ENCODE measurements at regions not wholly inside any gene's neighbourhood (a gene's known extent, or its start where the extent isn't known, plus 50 kb on each side); places are given as distances from the start of the nearest gene placed in this dataset.
A peak's percentile ranks its signal among the peaks of the same experiment; 100 is the strongest.

- Histone ChIP-seq H3K4me1 (ENCODE audit: control insufficient read depth, insufficient read depth, low read length) (no peaks in the 10 kb centered on the region), H3K36me3 (ENCODE audit: control insufficient read depth, insufficient read depth, low read length) (no peaks in the 10 kb centered on the region), H3K27ac (ENCODE audit: low read depth, low read length) (no peak overlapping the region), H3K27me3 (ENCODE audit: control insufficient read depth, insufficient read depth, low read length) (no peaks in the 10 kb centered on the region), H3K9me3 (ENCODE audit: control insufficient read depth, insufficient read depth, low read length) (no peaks in the 10 kb centered on the region), H3K4me3 (ENCODE audit: low read depth, low read length) (no peak overlapping the region)
- no CpG with 5 or more reads among the region's 2 CpGs for WGBS (ENCODE audit: insufficient coverage)
- no peak for DNase-seq (ENCODE audit: low read depth in 4 of 6, low spot score in 6 of 6)
Measured at GRCh38 chr5:6806668-6807067, 93.4 kb downstream of the TENT4A start.

DNA sequence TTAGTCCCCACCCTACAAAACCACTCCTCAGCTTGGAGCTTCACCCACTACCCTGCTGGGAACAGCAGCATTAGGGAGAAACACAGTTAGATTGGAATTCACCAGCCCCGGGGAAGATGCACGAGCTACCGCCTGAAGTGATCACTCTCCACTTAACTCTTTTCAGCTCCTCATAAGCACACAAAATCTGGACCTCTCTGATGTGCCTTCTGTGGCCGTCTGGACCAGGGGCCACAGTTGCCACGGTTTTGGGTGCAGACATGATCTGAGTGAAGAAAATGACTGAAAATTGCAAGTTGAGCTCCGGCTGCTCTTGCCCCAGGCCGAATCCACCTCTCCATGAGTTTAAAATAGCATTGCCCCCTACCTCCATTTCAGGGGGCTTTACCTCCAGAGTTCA is 95.2 kb downstream of the TENT4A start:
- Histone ChIP-seq H3K4me1 (ENCODE audit: control insufficient read depth, insufficient read depth, low read length) (peaks cover 4% of the 10 kb centered on the region), H3K9me3 (ENCODE audit: control insufficient read depth, insufficient read depth, low read length) (no peaks in the 10 kb centered on the region), H3K36me3 (ENCODE audit: control insufficient read depth, insufficient read depth, low read length) (no peaks in the 10 kb centered on the region), H3K27ac (ENCODE audit: low read depth, low read length) (no peak overlapping the region), H3K4me3 (ENCODE audit: low read depth, low read length) (no peak overlapping the region), H3K27me3 (ENCODE audit: control insufficient read depth, insufficient read depth, low read length) (no peaks in the 10 kb centered on the region)
- no peak for DNase-seq (ENCODE audit: low read depth in 4 of 6, low spot score in 6 of 6)
- WGBS (ENCODE audit: insufficient coverage) = 94% methylated on average over 3 of the region's 7 CpGs

- Histone ChIP-seq H3K27me3 (ENCODE audit: control insufficient read depth, insufficient read depth, low read length) (no peaks in the 10 kb centered on the region), H3K36me3 (ENCODE audit: control insufficient read depth, insufficient read depth, low read length) (no peaks in the 10 kb centered on the region), H3K4me1 (ENCODE audit: control insufficient read depth, insufficient read depth, low read length) (peaks cover 8% of the 10 kb centered on the region), H3K27ac (ENCODE audit: low read depth, low read length) (no peak overlapping the region), H3K9me3 (ENCODE audit: control insufficient read depth, insufficient read depth, low read length) (no peaks in the 10 kb centered on the region), H3K4me3 (ENCODE audit: low read depth, low read length) (no peak overlapping the region)
- WGBS (ENCODE audit: insufficient coverage) = 81% methylated on average over 5 of the region's 8 CpGs
- DNase-seq (ENCODE audit: low read depth in 4 of 6, low spot score in 6 of 6) = no peak
Measured at GRCh38 chr5:6810641-6811405, 97.6 kb downstream of the TENT4A start.

- DNase-seq (ENCODE audit: low read depth in 4 of 6, low spot score in 6 of 6) = no peak
- peaks cover 8% of the 10 kb centered on the region for H3K4me1 ChIP-seq (ENCODE audit: control insufficient read depth, insufficient read depth, low read length)
- H3K27me3 ChIP-seq (ENCODE audit: control insufficient read depth, insufficient read depth, low read length) = no peaks in the 10 kb centered on the region
- WGBS (ENCODE audit: insufficient coverage) = 64% methylated on average over 4 of the region's 4 CpGs
- H3K27ac ChIP-seq (ENCODE audit: low read depth, low read length) = no peak overlapping the region
- no peaks in the 10 kb centered on the region for H3K36me3 ChIP-seq (ENCODE audit: control insufficient read depth, insufficient read depth, low read length)
- H3K9me3 ChIP-seq (ENCODE audit: control insufficient read depth, insufficient read depth, low read length) = no peaks in the 10 kb centered on the region
- H3K4me3 ChIP-seq (ENCODE audit: low read depth, low read length) = no peak overlapping the region
Measured at GRCh38 chr5:6812091-6812490, 98.9 kb downstream of the TENT4A start.

GRCh38 chr5:6812800-6813731 is 99.8 kb downstream of the TENT4A start:
- DNase-seq (ENCODE audit: low read depth in 4 of 6, low spot score in 6 of 6) = peak in 3 of 6 donors; percentile 11 to 87 (median 54)
- H3K27me3 ChIP-seq (ENCODE audit: control insufficient read depth, insufficient read depth, low read length) = no peaks in the 10 kb centered on the region
- no peak overlapping the region for H3K27ac ChIP-seq (ENCODE audit: low read depth, low read length)
- no peak overlapping the region for H3K4me3 ChIP-seq (ENCODE audit: low read depth, low read length)
- H3K4me1 ChIP-seq (ENCODE audit: control insufficient read depth, insufficient read depth, low read length) = peaks cover 8% of the 10 kb centered on the region
- H3K9me3 ChIP-seq (ENCODE audit: control insufficient read depth, insufficient read depth, low read length) = no peaks in the 10 kb centered on the region
- 56% methylated on average over 3 of the region's 8 CpGs for WGBS (ENCODE audit: insufficient coverage)
- H3K36me3 ChIP-seq (ENCODE audit: control insufficient read depth, insufficient read depth, low read length) = no peaks in the 10 kb centered on the region

GRCh38 chr5:6814816-6815215 is 101.6 kb downstream of the TENT4A start:
- Histone ChIP-seq H3K27me3 (ENCODE audit: control insufficient read depth, insufficient read depth, low read length) (no peaks in the 10 kb centered on the region), H3K9me3 (ENCODE audit: control insufficient read depth, insufficient read depth, low read length) (no peaks in the 10 kb centered on the region), H3K4me1 (ENCODE audit: control insufficient read depth, insufficient read depth, low read length) (peaks cover 8% of the 10 kb centered on the region), H3K4me3 (ENCODE audit: low read depth, low read length) (no peak overlapping the region), H3K36me3 (ENCODE audit: control insufficient read depth, insufficient read depth, low read length) (no peaks in the 10 kb centered on the region), H3K27ac (ENCODE audit: low read depth, low read length) (no peak overlapping the region)
- DNase-seq (ENCODE audit: low read depth in 4 of 6, low spot score in 6 of 6) = no peak
- WGBS (ENCODE audit: insufficient coverage) = 88% methylated on average over 5 of the region's 5 CpGs

DNA sequence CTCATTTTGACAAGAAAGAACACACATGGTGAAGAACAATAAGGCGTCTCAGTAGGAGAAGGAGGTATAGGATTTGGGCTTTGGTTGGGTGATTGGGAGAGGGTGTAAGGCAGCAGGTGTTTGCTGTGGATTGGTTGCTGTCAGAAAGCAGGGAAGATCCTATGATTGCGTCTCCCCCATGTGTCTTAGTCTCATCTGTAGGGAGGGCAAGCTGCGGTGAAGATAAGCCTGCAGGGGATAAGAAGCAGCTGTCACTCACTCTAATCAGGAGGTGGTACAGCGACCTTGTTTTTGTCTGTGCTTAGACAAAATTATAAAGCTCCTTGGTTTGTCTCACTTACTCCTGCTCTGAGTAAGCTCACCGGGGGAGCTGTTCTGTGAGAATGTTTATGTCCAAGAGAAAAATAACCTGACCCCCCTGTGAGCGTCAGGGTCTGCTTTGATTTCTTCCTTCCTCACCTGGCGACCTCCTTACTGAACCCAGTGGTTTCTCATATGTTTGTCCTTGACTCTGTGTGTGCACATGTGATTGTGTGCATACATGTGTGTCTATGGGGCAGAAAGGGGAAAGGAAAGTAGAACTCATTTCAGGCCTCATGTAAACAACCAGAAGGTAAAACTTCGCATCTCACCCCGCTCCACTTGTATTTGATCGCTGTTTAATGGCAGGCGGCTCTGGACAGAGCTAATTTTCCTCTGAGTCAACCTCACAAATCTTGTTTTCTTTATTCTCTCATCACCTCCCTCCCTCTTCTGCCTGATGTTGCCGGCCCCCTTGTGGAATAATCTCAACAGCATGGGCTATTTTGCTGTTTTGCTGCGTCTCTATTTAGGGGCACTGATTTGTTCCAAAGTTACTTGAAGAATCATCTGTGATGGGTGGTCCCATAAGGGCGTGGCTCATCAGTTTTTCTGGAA is 105.6 kb downstream of the TENT4A start:
- H3K4me3 ChIP-seq (ENCODE audit: low read depth, low read length) = no peak overlapping the region
- no peaks in the 10 kb centered on the region for H3K36me3 ChIP-seq (ENCODE audit: control insufficient read depth, insufficient read depth, low read length)
- no peak overlapping the region for H3K27ac ChIP-seq (ENCODE audit: low read depth, low read length)
- no peaks in the 10 kb centered on the region for H3K27me3 ChIP-seq (ENCODE audit: control insufficient read depth, insufficient read depth, low read length)
- H3K9me3 ChIP-seq (ENCODE audit: control insufficient read depth, insufficient read depth, low read length) = no peaks in the 10 kb centered on the region
- 51% methylated on average over 10 of the region's 14 CpGs for WGBS (ENCODE audit: insufficient coverage)
- DNase-seq (ENCODE audit: low read depth in 4 of 6, low spot score in 6 of 6) = no peak
- H3K4me1 ChIP-seq (ENCODE audit: control insufficient read depth, insufficient read depth, low read length) = peaks cover under 1% of the 10 kb centered on the region

DNA sequence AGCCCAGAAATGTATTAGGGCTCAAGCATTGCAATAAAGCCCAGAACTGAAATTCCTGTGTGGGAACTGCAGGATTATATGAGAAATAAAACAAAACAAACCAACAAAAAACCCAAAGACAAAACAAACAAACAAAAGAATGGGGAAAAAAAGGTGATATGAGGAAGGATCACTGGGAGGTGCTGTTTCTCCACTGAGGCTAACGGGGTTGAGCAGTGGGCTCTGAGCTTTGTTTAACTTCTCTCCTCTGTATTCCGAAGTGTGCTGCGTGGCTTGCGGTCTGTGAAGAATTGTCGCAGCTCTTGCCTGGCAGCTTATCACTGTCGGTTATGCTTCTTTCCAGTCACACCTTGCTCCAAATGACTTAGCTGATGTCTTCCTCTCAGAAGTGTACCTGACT is 106.3 kb downstream of the TENT4A start:
- H3K27ac ChIP-seq (ENCODE audit: low read depth, low read length) = no peak overlapping the region
- H3K9me3 ChIP-seq (ENCODE audit: control insufficient read depth, insufficient read depth, low read length) = no peaks in the 10 kb centered on the region
- DNase-seq (ENCODE audit: low read depth in 4 of 6, low spot score in 6 of 6) = peak in 2 of 6 donors; percentile 53 to 91
- H3K4me1 ChIP-seq (ENCODE audit: control insufficient read depth, insufficient read depth, low read length) = no peaks in the 10 kb centered on the region
- H3K36me3 ChIP-seq (ENCODE audit: control insufficient read depth, insufficient read depth, low read length) = no peaks in the 10 kb centered on the region
- H3K4me3 ChIP-seq (ENCODE audit: low read depth, low read length) = no peak overlapping the region
- 15% methylated on average over 3 of the region's 6 CpGs for WGBS (ENCODE audit: insufficient coverage)
- no peaks in the 10 kb centered on the region for H3K27me3 ChIP-seq (ENCODE audit: control insufficient read depth, insufficient read depth, low read length)

DNA sequence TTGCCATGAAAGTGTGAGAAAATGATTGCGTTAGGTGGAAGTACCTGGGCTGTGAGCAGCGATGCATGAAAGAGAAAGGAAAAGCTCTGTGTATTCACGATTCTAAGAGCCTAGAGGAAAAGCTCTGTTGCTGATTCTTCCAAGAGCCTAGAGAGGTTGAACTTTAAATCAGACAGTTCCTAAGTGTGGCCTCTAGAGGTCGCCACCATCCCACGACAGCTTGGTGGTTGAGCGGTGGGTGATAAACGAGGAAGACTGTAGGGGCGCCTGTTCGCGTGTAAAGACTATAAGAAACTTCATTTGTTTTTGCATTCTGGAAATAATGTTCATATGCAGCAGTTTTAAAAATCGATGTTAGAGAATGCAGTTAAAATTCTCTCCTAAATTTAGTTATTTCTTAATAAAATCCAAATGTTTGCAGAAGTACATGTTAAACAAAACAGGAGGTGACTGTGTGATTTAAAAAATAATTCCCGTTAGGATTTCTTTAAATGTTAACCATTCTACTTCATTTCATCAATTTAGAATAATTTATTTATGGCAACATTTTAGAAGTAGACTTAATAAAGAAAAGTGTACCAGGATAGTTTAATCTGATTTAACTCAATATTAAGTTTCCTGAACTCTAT is 107.7 kb downstream of the TENT4A start:
- Histone ChIP-seq H3K9me3 (ENCODE audit: control insufficient read depth, insufficient read depth, low read length) (no peaks in the 10 kb centered on the region), H3K36me3 (ENCODE audit: control insufficient read depth, insufficient read depth, low read length) (no peaks in the 10 kb centered on the region), H3K27ac (ENCODE audit: low read depth, low read length) (no peak overlapping the region), H3K27me3 (ENCODE audit: control insufficient read depth, insufficient read depth, low read length) (no peaks in the 10 kb centered on the region), H3K4me3 (ENCODE audit: low read depth, low read length) (no peak overlapping the region), H3K4me1 (ENCODE audit: control insufficient read depth, insufficient read depth, low read length) (no peaks in the 10 kb centered on the region)
- WGBS (ENCODE audit: insufficient coverage) = 19% methylated on average over 8 of the region's 12 CpGs
- DNase-seq (ENCODE audit: low read depth in 4 of 6, low spot score in 6 of 6) = peak in 4 of 6 donors; percentile 43 to 94 (median 60)

Data from spinal cord (tissue), 9 donors.